OCI-LY1 (cell line): ENCODE measurements at regions not wholly inside any gene's neighbourhood (a gene's known extent, or its start where the extent isn't known, plus 50 kb on each side); places are given as distances from the start of the nearest gene placed in this dataset.

Source experiments
- H2AFZ ChIP-seq: fragments of 200-600 bp; sonication (generic), shearing (Covaris generic); 2 replicates; pipeline ENCODE4 v1.6.0; 2014; ENCODE audit warnings: antibody characterized with exemption, mild to moderate bottlenecking, low read length
- H3F3A ChIP-seq: fragments of 200-600 bp; sonication (generic), shearing (Covaris generic); 2 replicates; pipeline ENCODE4 v1.6.0; 2014; ENCODE audit warnings: mild to moderate bottlenecking, antibody characterized with exemption, low read length, moderate library complexity; ENCODE audit not compliant: insufficient read depth
- H3K27ac ChIP-seq: fragments of 200-600 bp; sonication (generic); 2 replicates; pipeline ENCODE4 v1.5.1; 2014; ENCODE audit warnings: low read length, mixed run types, mild to moderate bottlenecking, low read depth; ENCODE audit not compliant: poor library complexity, severe bottlenecking
- H3K27me3 ChIP-seq: fragments of 200-600 bp; sonication (generic); 2 replicates; pipeline ENCODE4 v1.6.0; 2014; ENCODE audit warnings: antibody characterized with exemption, mild to moderate bottlenecking, low read length, moderate library complexity; ENCODE audit not compliant: insufficient read depth
- H3K36me3 ChIP-seq: fragments of 200-600 bp; sonication (generic); 2 replicates; pipeline ENCODE4 v1.6.1; 2014; ENCODE audit warnings: mild to moderate bottlenecking, antibody characterized with exemption, low read length, moderate library complexity, mixed read lengths; ENCODE audit not compliant: insufficient read depth
- H3K4me1 ChIP-seq: fragments of 200-600 bp; sonication (generic); 2 replicates; pipeline ENCODE4 v1.5.1; 2014; ENCODE audit warnings: mild to moderate bottlenecking, low read length, moderate library complexity; ENCODE audit not compliant: insufficient read depth, severe bottlenecking
- H3K4me2 ChIP-seq: fragments of 200-600 bp; sonication (generic), shearing (Covaris generic); 2 replicates; pipeline ENCODE4 v1.6.1; 2014; ENCODE audit warnings: low read length
- H3K4me3 ChIP-seq: fragments of 200-600 bp; sonication (generic); 2 replicates; pipeline ENCODE4 v1.5.1; 2014; ENCODE audit warnings: low read length, low read depth, mild to moderate bottlenecking, mixed read lengths; ENCODE audit not compliant: poor library complexity, severe bottlenecking
- H3K79me2 ChIP-seq: fragments of 200-600 bp; shearing (Covaris generic); 2 replicates; pipeline ENCODE4 v1.6.1; 2016; ENCODE audit warnings: mixed run types, low read length, mixed read lengths; ENCODE audit not compliant: insufficient read depth
- H3K9ac ChIP-seq: fragments of 200-600 bp; sonication (generic), shearing (Covaris generic); 2 replicates; pipeline ENCODE4 v1.6.1; 2014; ENCODE audit warnings: mild to moderate bottlenecking, low read length, mixed read lengths
- H3K9me2 ChIP-seq: fragments of 200-600 bp; sonication (generic), shearing (Covaris generic); 2 replicates; pipeline ENCODE4 v1.6.1; 2014; ENCODE audit warnings: low read depth, mild to moderate bottlenecking, low read length, mixed read lengths
- H3K9me3 ChIP-seq: fragments of 200-600 bp; shearing (Covaris generic); 2 replicates; pipeline ENCODE4 v1.6.1; 2014; ENCODE audit warnings: low read length, mixed read lengths
- H4K20me1 ChIP-seq: fragments of 200-600 bp; sonication (generic), shearing (Covaris generic); 2 replicates; pipeline ENCODE4 v1.6.0; 2016; ENCODE audit warnings: mild to moderate bottlenecking, low read length; ENCODE audit not compliant: insufficient read depth
- EZH2 ChIP-seq: fragments of 200-600 bp; sonication (generic), shearing (Covaris generic); IDR thresholded peaks from 2 replicates; pipeline ENCODE4 v1.8.0; 2017; ENCODE audit warnings: borderline replicate concordance, mixed run types, mild to moderate bottlenecking, antibody characterized with exemption, low read length, moderate library complexity, mixed read lengths
- TF ChIP-seq, protein P1 (sequence below): fragments of 200-600 bp; sonication (generic), shearing (Covaris generic); IDR thresholded peaks from 2 replicates; pipeline ENCODE4 v1.5.1; 2017; ENCODE audit warnings: mild to moderate bottlenecking, antibody characterized with exemption, low read length, moderate library complexity, mixed read lengths

DNA sequence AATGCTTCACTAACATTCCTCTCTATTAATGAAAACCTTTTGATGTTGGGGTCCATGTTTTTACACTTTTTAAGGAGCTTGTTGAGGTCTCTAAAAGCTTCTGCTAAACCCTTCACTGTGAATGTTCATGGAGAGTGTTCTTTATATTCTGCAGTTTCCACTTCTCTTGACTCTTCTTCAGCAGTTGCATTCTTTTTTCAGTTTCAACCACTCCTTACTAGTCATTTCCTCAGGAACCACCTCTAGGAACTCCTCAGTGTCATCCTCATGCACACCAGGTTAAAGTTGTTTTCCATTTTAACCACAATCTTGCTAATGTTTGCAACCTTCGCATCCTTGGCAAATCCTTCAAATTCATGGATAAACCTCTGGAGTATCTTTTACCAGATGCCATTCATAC, 821.6 kb downstream of the ANKRD7 start:
- H3K27ac ChIP-seq, result no peak overlapping the region
- H2AFZ ChIP-seq, result no peak overlapping the region
- H3K4me2 ChIP-seq, result no peak overlapping the region
- no peaks in the 10 kb centered on the region for H4K20me1 ChIP-seq
- H3F3A ChIP-seq, result no peaks in the 10 kb centered on the region
- no peaks in the 10 kb centered on the region for H3K9me2 ChIP-seq
- no peaks in the 10 kb centered on the region for H3K36me3 ChIP-seq
- no peaks in the 10 kb centered on the region for H3K4me1 ChIP-seq
- H3K9ac ChIP-seq, result no peak overlapping the region
- no peaks in the 10 kb centered on the region for H3K79me2 ChIP-seq
- TF ChIP-seq, protein P1, sequence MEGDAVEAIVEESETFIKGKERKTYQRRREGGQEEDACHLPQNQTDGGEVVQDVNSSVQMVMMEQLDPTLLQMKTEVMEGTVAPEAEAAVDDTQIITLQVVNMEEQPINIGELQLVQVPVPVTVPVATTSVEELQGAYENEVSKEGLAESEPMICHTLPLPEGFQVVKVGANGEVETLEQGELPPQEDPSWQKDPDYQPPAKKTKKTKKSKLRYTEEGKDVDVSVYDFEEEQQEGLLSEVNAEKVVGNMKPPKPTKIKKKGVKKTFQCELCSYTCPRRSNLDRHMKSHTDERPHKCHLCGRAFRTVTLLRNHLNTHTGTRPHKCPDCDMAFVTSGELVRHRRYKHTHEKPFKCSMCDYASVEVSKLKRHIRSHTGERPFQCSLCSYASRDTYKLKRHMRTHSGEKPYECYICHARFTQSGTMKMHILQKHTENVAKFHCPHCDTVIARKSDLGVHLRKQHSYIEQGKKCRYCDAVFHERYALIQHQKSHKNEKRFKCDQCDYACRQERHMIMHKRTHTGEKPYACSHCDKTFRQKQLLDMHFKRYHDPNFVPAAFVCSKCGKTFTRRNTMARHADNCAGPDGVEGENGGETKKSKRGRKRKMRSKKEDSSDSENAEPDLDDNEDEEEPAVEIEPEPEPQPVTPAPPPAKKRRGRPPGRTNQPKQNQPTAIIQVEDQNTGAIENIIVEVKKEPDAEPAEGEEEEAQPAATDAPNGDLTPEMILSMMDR, result no peak
- H3K9me3 ChIP-seq, result no peaks in the 10 kb centered on the region
- H3K27me3 ChIP-seq, result no peaks in the 10 kb centered on the region
- no peak overlapping the region for H3K4me3 ChIP-seq

DNA sequence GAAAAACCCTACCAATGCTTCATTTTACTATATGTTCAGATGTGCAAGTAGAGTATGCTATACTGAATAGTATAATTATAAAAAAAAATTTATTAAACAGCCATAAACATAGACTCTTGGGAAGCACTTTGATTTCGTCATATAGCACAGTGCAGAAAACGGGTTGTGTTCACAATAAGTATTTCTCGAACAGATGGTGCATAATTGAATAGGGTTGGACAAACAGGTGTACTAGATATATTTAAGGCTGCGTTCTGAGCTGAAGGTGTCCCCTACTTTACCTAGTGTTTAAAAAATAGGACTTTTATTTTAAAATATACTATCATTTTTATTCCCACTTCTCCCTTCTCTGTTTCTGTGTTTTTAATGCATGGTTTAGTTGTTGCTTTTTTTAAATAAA, 841.5 kb downstream of the ANKRD7 start:
- Histone ChIP-seq H3K9ac (no peak overlapping the region), H3K27me3 (no peaks in the 10 kb centered on the region), H3F3A (no peaks in the 10 kb centered on the region), H3K9me3 (no peaks in the 10 kb centered on the region), H3K4me2 (no peak overlapping the region), H2AFZ (no peak overlapping the region), H3K27ac (no peak overlapping the region), H3K9me2 (peaks cover 8% of the 10 kb centered on the region; the same call in 1 of the 2 replicates), H3K36me3 (no peaks in the 10 kb centered on the region), H3K79me2 (no peaks in the 10 kb centered on the region), H3K4me1 (no peaks in the 10 kb centered on the region), H4K20me1 (no peaks in the 10 kb centered on the region), H3K4me3 (no peak overlapping the region)
- TF ChIP-seq EZH2, result no peak
- TF ChIP-seq, protein P1, result no peak

DNA sequence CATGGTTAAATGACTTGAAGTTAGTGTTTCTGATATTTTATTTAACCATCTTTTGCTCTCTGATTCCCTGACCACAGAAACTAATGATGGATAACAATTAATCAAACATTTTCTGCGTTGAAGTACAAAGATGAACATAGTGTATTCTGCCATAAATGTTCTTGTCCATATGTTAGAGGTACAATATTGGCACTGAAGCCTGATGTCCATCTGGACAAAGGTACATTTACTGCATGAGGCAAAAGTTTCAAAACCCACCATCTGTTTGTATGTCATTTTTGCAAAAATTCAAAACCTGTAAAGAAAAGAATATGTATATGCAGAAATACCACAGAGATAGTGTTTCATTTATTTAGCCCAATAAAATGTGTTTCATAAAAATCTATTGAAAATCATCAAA, 861.5 kb downstream of the ANKRD7 start:
- Histone ChIP-seq H4K20me1 (no peaks in the 10 kb centered on the region), H3K4me2 (no peak overlapping the region), H3K9me2 (no peaks in the 10 kb centered on the region), H2AFZ (no peak overlapping the region), H3K4me3 (no peak overlapping the region), H3K9ac (no peak overlapping the region), H3K9me3 (no peaks in the 10 kb centered on the region), H3K4me1 (no peaks in the 10 kb centered on the region), H3K27me3 (no peaks in the 10 kb centered on the region), H3K79me2 (no peaks in the 10 kb centered on the region), H3K27ac (no peak overlapping the region), H3F3A (no peaks in the 10 kb centered on the region), H3K36me3 (no peaks in the 10 kb centered on the region)
- TF ChIP-seq, protein P1, result no peak
- TF ChIP-seq EZH2, result no peak
